HUES48 (cell line): ENCODE measurements at regions not wholly inside any gene's neighbourhood (a gene's known extent, or its start where the extent isn't known, plus 50 kb on each side); places are given as distances from the start of the nearest gene placed in this dataset.

ENCODE experiments used
- H3K27ac ChIP-seq: one replicate; pipeline ENCODE4 v1.7.0; 2013; ENCODE audit warnings: low read depth, low read length, inconsistent platforms
- H3K27me3 ChIP-seq: 2 replicates; pipeline ENCODE4 v1.6.1; 2013; ENCODE audit warnings: mild to moderate bottlenecking, low read length; ENCODE audit not compliant: control insufficient read depth, insufficient read depth
- H3K36me3 ChIP-seq: 2 replicates; pipeline ENCODE4 v1.6.1; 2013; ENCODE audit warnings: low read length; ENCODE audit not compliant: control insufficient read depth, insufficient read depth
- H3K4me1 ChIP-seq: 2 replicates; pipeline ENCODE4 v1.6.1; 2013; ENCODE audit warnings: mild to moderate bottlenecking, low read length; ENCODE audit not compliant: control insufficient read depth, insufficient read depth
- H3K4me3 ChIP-seq: 2 replicates; pipeline ENCODE4 v1.5.1; 2013; ENCODE audit warnings: mild to moderate bottlenecking, low read depth, low read length
- H3K9ac ChIP-seq: 2 replicates; pipeline ENCODE4 v1.6.1; 2013; ENCODE audit warnings: mild to moderate bottlenecking, low read depth, low read length, moderate library complexity
- H3K9me3 ChIP-seq: 2 replicates; pipeline ENCODE4 v1.6.1; 2013; ENCODE audit warnings: low read length; ENCODE audit not compliant: control insufficient read depth, insufficient read depth

DNA sequence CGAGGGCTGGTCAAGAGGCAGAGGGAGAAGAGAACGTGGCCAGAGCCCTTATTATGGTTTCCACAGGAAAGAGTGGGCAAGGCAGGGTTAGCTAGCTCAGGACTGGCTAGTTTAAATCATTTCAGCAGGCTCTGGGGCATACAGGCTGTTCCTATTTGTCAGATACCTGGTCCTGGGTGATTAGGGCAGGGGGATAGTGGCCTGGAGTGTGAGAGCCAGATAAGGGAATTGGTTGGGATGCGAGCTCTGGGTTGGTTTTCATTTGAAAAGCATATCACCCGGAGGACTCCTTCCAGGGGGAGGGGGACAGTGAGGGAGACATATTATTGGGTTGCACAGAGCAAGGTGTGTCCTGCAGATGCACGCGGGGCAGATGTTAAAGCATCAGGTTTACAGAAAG, 75.3 kb upstream of the CLDN10 start:
- Histone ChIP-seq H3K27ac (no peak overlapping the region), H3K9me3 (no peaks in the 10 kb centered on the region), H3K4me3 (no peak overlapping the region), H3K4me1 (peaks cover 8% of the 10 kb centered on the region; the same call in 1 of the 2 replicates), H3K27me3 (no peaks in the 10 kb centered on the region), H3K9ac (no peak overlapping the region), H3K36me3 (no peaks in the 10 kb centered on the region)

DNA sequence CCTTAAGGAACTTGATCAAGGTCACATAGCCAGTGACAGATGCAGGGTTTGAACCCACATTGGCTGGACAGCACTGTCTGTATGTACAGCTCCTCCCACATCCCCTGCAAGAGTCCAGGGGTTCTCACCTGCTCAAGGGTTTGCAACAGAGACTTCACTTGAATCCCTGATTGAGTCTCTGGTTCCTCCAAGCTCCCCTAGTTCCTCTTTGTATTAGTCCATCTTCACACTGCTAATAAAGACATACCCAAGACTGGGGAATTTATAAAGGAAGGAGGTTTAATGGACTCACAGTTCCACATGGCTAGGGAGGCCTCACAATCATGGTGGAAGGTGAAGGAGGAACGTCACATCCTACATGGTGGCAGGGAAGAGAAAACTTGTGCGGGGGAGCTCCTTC, 72.8 kb upstream of the CLDN10 start:
- Histone ChIP-seq H3K9ac (no peak overlapping the region), H3K27ac (no peak overlapping the region), H3K4me3 (no peak overlapping the region), H3K27me3 (no peaks in the 10 kb centered on the region), H3K36me3 (no peaks in the 10 kb centered on the region), H3K9me3 (no peaks in the 10 kb centered on the region), H3K4me1 (peaks cover 2% of the 10 kb centered on the region; the same call in 1 of the 2 replicates)

DNA sequence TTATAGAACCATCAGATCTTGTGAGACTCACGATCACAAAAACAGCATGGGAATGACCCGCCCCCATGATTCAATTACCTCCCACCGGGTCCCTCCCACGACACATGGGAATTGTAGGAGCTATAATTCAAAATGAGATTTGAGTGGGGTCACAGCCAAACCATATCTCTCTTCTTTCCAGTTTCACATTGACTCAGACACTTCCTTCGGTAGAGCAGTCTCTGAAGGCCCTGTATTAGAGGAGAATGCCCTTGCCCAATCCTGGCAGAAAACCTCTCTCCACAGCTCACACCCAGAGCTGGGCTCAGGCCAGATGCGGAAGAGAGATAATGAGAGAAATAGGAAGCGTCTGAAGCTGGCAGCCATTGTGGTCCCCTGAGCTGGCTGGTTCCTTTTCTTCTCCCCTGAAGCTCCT, 72.4 kb upstream of the CLDN10 start:
- H3K9me3 ChIP-seq: no peaks in the 10 kb centered on the region
- H3K4me3 ChIP-seq: no peak overlapping the region
- H3K27ac ChIP-seq: no peak overlapping the region
- no peaks in the 10 kb centered on the region; the same call in 1 of the 2 replicates for H3K4me1 ChIP-seq
- H3K36me3 ChIP-seq: no peaks in the 10 kb centered on the region
- H3K9ac ChIP-seq: no peak overlapping the region
- H3K27me3 ChIP-seq: no peaks in the 10 kb centered on the region

DNA sequence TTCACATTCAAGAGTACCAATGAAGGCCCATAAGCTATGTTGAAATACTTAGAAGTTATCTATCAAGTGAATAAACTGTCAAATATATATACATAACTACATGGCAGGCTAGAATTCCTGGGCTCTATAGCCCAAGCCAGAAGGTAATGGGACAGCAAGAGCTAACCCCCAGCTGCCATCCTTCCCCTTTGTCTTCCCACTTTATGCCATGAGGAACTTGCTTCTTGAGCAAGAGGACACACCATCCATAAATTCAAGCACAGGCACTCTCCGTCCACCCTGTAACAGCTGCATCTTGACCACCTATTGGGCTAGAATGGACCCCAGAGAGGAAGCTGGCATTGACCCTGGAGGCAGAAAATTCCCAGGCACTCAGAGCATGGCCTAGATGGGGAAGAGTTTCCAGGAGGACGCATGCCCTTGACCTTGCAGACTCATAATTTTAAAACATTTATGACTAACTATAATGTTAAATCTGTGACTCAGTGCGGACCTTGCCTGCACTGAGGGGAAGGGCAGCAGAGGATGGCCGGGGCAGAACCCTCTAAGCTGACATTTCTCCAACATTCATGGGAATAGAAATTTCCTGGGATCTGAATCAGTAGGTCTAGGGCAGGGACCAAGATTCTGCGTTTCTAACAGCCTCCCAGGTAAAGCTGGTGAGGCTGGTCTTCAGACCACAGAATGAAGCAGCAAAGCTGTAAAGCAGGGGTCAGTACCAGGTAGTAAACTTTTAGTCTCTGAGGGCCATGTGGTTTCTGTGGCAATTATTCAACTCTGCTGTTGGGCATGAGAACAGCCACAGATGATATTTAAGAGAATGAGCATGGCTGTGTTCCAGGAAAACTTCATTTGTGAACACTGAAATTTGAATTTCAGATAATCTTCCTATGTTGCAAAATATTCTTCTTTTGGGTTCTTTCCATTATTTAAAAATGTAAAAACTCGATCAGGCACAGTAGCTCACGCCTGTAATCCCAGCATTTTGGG, 71.4 kb upstream of the CLDN10 start:
- no peak overlapping the region for H3K9ac ChIP-seq
- H3K4me3 ChIP-seq: no peak overlapping the region
- H3K9me3 ChIP-seq: no peaks in the 10 kb centered on the region
- H3K27ac ChIP-seq: no peak overlapping the region
- no peaks in the 10 kb centered on the region for H3K36me3 ChIP-seq
- H3K4me1 ChIP-seq: no peaks in the 10 kb centered on the region; the same call in 1 of the 2 replicates
- H3K27me3 ChIP-seq: no peaks in the 10 kb centered on the region

DNA sequence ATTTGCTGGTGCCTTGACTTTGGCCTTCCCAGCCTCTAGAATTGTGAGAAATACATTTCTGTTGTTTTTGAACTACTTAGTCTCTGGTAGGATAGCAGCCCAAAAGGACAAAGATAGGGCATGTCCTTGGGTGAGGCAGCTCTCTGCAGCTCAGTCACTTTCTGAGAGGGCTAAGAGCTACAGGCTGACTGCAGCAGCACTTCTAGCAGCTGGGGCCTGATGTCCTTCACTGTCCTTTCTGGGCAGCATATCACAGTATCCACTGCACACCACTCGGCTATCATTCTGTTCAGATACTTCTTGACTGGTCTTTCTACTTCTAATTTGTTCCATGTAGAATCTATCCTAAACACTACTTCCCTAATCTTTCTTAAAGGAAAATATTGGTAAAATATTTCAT, 68.5 kb upstream of the CLDN10 start:
- H3K27ac ChIP-seq: no peak overlapping the region
- no peak overlapping the region for H3K4me3 ChIP-seq
- H3K27me3 ChIP-seq: no peaks in the 10 kb centered on the region
- no peaks in the 10 kb centered on the region for H3K36me3 ChIP-seq
- H3K9me3 ChIP-seq: no peaks in the 10 kb centered on the region
- H3K4me1 ChIP-seq: no peaks in the 10 kb centered on the region
- H3K9ac ChIP-seq: no peak overlapping the region

DNA sequence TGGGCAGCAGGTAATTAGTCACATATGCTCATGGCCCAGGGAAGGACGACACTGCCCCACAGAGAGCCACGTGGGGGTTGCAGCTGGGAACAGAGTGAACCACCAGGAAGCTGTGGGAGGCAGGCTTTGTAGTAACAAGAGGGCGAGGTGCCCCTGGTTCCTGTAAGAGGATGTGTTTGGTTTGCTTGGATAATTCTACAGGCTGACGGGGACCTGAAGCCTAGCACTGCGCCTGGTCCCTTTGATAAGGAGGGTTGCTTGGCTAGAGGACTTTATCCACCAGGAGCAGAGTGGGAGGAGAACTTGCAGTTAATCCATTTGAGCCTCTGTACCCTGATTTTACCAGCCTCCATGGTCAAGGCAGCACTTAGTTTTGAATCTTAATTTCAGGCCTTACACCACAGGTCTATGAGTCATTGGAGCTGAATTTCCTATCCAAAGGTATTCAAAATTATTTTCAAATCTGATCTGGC, 67.4 kb upstream of the CLDN10 start:
- H3K9me3 ChIP-seq: no peaks in the 10 kb centered on the region
- no peaks in the 10 kb centered on the region for H3K27me3 ChIP-seq
- H3K36me3 ChIP-seq: no peaks in the 10 kb centered on the region
- H3K9ac ChIP-seq: no peak overlapping the region
- no peak overlapping the region for H3K4me3 ChIP-seq
- H3K27ac ChIP-seq: no peak overlapping the region
- no peaks in the 10 kb centered on the region for H3K4me1 ChIP-seq

DNA sequence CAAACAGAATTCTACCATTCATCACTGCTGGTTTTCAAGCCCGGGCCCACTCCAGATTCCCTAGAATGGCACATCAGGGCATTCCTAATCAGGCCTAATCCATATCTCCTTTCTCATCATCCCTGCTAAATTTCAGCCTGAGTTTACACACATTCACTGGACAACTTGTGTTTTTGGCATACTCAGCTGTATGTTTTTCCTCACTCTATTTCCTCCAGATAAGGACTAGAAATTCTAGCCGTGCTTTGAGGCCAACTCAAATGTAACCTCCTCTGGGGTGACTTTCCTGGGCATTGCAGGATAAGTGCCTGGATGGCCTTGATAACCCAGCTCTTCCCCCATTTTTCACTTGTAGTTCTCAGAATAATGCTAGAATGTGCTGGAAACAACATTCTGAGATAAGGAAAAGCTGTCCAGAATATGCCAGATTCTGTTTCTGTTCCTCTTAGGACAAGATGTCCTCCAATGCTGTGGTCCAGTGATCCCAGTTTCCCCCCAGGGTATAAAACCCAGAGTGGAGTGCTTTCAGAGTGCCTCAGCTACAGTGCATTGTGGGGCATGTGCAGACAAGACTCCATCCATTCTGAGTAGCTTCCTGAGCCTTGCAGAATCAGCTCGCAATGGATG, 66.9 kb upstream of the CLDN10 start:
- no peaks in the 10 kb centered on the region for H3K27me3 ChIP-seq
- H3K9ac ChIP-seq: no peak overlapping the region
- H3K36me3 ChIP-seq: no peaks in the 10 kb centered on the region
- no peaks in the 10 kb centered on the region for H3K4me1 ChIP-seq
- no peaks in the 10 kb centered on the region for H3K9me3 ChIP-seq
- no peak overlapping the region for H3K27ac ChIP-seq
- no peak overlapping the region for H3K4me3 ChIP-seq

DNA sequence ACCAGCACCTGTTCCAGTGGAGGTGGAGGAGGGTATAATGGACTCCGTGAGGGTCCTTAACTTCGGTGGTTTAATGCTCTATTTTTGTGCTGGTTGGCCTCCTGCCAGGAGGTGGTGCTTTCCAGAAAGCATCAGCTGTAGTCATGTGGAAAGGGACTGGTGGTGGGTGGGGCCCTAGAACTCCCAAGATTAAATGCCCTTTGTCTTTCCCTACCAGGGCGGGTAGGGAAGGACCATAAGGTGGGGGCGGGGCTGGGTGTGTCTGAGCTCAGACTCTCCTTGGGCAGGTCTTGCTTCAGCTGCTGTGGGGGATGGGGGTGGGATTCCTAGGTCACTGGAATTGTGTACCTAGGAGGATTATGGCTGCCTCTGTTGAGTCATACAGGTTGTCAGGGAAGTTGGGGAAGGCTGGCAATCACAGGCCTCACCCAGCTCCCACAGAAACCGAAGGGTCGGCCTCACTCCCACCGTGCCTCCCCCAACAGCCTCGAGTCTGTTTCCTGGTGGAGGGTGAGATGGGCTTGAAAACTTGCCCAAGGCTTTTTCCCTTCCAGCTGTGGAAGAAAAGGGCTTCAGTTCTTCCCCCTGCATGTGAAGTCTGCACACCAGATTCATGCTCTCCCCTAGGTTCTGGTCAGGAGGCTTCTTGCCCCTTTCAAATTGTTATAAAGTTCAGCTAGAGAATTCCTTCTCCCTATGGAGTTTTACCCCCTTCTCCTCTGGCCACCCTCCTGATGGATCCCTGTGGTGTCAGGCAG, 60.3 kb upstream of the CLDN10 start:
- H3K4me3 ChIP-seq: no peak overlapping the region

DNA sequence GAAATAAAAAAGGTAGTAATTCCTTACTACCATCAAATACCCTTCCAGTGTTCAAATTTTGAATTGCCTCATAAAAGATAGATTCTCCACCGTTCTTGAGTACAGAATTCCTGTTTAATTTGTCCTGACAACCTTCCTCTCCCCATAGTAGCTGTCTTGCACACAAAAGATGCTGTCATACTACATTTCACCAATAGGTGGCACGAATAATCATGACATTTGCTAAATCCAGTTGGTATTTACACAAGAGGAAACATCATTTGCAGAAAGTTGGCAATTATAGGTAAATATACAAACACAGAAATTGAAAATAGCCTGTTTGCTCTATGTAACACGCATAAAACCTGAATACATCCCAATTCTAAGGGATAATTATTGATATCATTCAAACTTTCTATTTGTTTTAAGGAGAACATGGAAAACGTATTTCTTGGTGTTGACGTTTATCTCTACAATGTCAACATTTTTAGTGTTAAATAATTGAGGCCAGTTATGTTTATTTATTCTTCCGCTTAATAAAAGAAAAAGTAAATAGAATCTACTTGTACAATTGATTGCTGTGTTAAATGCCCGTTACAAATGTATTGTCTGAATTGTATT, 58.3 kb upstream of the CLDN10 start:
- Histone ChIP-seq H3K27me3 (no peaks in the 10 kb centered on the region), H3K4me3 (no peak overlapping the region), H3K9me3 (0 out of 2 replicates have a peak, but pooled peaks cover 2% of the 10 kb centered on the region), H3K27ac (no peak overlapping the region), H3K4me1 (peaks cover 4% of the 10 kb centered on the region; the same call in 1 of the 2 replicates), H3K36me3 (no peaks in the 10 kb centered on the region), H3K9ac (no peak overlapping the region)

More for the DNA sequence above, 60.3 kb upstream of the CLDN10 start:
- peaks cover 4% of the 10 kb centered on the region; the same call in 1 of the 2 replicates for H3K4me1 ChIP-seq
- H3K27me3 ChIP-seq: no peaks in the 10 kb centered on the region
- no peak overlapping the region for H3K9ac ChIP-seq
- peak overlapping the region; percentile 22 for H3K27ac ChIP-seq
- H3K36me3 ChIP-seq: no peaks in the 10 kb centered on the region
- H3K9me3 ChIP-seq: 0 out of 2 replicates have a peak, but pooled peaks cover 2% of the 10 kb centered on the region

DNA sequence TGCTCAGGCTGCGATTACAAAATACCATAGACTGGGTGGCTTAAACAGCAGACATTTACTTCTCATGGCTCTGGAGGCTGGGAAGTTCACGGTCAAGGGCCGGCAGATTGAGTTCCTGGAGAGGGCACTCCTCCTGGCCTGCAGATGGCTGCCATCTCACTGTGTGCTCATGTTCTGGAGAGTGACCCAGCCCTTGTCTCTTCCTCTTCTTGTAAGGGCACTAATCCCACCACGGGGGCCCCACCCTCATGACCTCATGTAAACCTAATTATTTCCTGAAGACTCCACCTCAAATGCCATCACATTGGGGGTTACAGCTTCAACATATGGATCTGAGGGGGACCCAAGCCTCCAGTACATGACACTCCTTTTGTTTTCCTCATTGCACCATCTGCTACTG, 56.0 kb upstream of the CLDN10 start:
- Histone ChIP-seq H3K36me3 (no peaks in the 10 kb centered on the region), H3K4me3 (no peak overlapping the region), H3K9ac (no peak overlapping the region), H3K27ac (no peak overlapping the region), H3K9me3 (0 out of 2 replicates have a peak, but pooled peaks cover 2% of the 10 kb centered on the region), H3K27me3 (no peaks in the 10 kb centered on the region), H3K4me1 (peaks cover 4% of the 10 kb centered on the region; the same call in 1 of the 2 replicates)
